NCI-H2107 (cell line): ENCODE measurements at regions not wholly inside any gene's neighbourhood (a gene's known extent, or its start where the extent isn't known, plus 50 kb on each side); places are given as distances from the start of the nearest gene placed in this dataset.
"Not testable (repeated sequence)": the region's sequence is repeated elsewhere in the genome, so short reads cannot be mapped to it uniquely, and the experiment has no call there.

Experiments
- DNase-seq: peaks from one replicate; lab custom pipeline; 2025; lab: John Stamatoyannopoulos, UW

- DNase-seq, result no peak
These were observed 298.3 kb downstream of the HS3ST1 start for GRCh38 chr4:11130195-11130970.

GRCh38 chr4:11120435-11120834, 308.3 kb downstream of the HS3ST1 start:
- no peak for DNase-seq

- no peak for DNase-seq
These were observed 309.2 kb downstream of the HS3ST1 start for GRCh38 chr4:11119474-11119873.

GRCh38 chr4:11118513-11118912, 310.2 kb downstream of the HS3ST1 start:
- DNase-seq, result no peak

GRCh38 chr4:11116940-11117339, 311.8 kb downstream of the HS3ST1 start:
- DNase-seq, result no peak

- DNase-seq, result no peak
These were observed 316.8 kb downstream of the HS3ST1 start for GRCh38 chr4:11111876-11112275.

GRCh38 chr4:11111370-11111769, 317.3 kb downstream of the HS3ST1 start:
- DNase-seq, result no peak

- DNase-seq, result no peak
These were observed 321.9 kb downstream of the HS3ST1 start for GRCh38 chr4:11106759-11107158.

- no peak for DNase-seq
These were observed 322.5 kb downstream of the HS3ST1 start for GRCh38 chr4:11106190-11106589.

- no peak for DNase-seq
These were observed 323.0 kb downstream of the HS3ST1 start for GRCh38 chr4:11105715-11106114.

GRCh38 chr4:11098461-11098860, 330.2 kb downstream of the HS3ST1 start:
- no peak for DNase-seq

- DNase-seq, result no peak
These were observed 331.0 kb downstream of the HS3ST1 start for GRCh38 chr4:11097725-11098124.

- no peak for DNase-seq
These were observed 347.7 kb downstream of the HS3ST1 start for GRCh38 chr4:11081006-11081405.

GRCh38 chr4:11079171-11079570, 349.5 kb downstream of the HS3ST1 start:
- no peak for DNase-seq

- DNase-seq, result no peak
These were observed 354.0 kb downstream of the HS3ST1 start for GRCh38 chr4:11074581-11075241.

- no peak for DNase-seq
These were observed 355.1 kb downstream of the HS3ST1 start for GRCh38 chr4:11073621-11074051.

- DNase-seq, result no peak
These were observed 355.7 kb downstream of the HS3ST1 start for GRCh38 chr4:11072999-11073398.

- no peak for DNase-seq
These were observed 356.2 kb downstream of the HS3ST1 start for GRCh38 chr4:11072463-11072862.

GRCh38 chr4:11070813-11071212, 357.9 kb downstream of the HS3ST1 start:
- DNase-seq, result no peak

- DNase-seq, result no peak
These were observed 359.0 kb downstream of the HS3ST1 start for GRCh38 chr4:11069581-11070211.

- DNase-seq, result no peak
These were observed 359.6 kb downstream of the HS3ST1 start for GRCh38 chr4:11069083-11069482.

- DNase-seq, result not testable (repeated sequence)
These were observed 362.1 kb downstream of the HS3ST1 start for GRCh38 chr4:11066584-11066983.

GRCh38 chr4:11060637-11061036, 368.1 kb downstream of the HS3ST1 start:
- DNase-seq, result not testable (repeated sequence)
